HG03108 (cell line): ENCODE measurements at regions not wholly inside any gene's neighbourhood (a gene's known extent, or its start where the extent isn't known, plus 50 kb on each side); places are given as distances from the start of the nearest gene placed in this dataset.
"Not testable (repeated sequence)": the region's sequence is repeated elsewhere in the genome, so short reads cannot be mapped to it uniquely, and the experiment has no call there.

Source experiments
- ATAC-seq: cut with Tn5 transposase; IDR thresholded peaks from one replicate; pipeline ENCODE4 v1.9.1; 2021; ENCODE audit warnings: moderate library complexity; ENCODE audit not compliant: unreplicated experiment

DNA sequence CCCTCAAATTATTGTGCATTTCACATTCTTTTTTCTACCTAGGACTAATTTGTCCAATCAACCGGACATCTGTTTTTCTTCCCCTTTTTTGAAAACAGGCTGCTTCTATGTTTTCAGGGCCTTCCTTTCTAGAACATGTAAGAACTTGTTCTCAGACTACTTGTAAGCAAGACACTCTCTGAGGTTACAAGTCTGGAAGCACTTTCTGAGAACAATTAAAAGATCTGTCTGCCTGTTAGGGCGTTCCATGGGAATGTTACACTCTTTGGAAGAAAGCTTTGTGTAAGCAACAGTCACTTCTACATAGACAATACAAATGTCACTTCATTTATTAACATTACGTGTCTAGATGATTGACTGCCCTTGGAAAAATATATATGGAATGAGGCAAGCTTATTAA lies 50.9 kb upstream of the HSPB3 start:
- no peak for ATAC-seq

- ATAC-seq: no peak
Measured at GRCh38 chr5:54403885-54404416, 51.5 kb upstream of the HSPB3 start.

DNA sequence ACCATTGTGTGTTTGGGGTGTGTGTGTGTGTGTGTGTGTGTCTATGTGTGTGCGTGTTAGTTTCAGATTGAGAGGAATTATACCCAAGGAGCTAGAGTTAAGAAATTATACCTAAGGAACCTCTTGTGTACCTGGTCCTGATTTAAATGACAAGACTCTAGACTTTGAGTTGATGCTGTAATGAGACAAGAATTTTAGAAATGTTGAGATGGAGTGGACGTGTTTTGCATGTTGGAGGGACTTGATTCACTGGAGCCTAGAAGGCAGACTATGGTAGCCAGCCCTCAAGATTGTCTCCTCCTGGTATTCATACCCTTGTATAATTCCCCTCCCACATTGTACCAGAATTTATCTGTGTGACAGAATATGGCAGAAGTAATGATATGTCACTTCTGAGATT lies 52.4 kb upstream of the HSPB3 start:
- ATAC-seq: no peak

GRCh38 chr5:54401515-54401914 lies 54.0 kb upstream of the HSPB3 start:
- ATAC-seq: peak; percentile 87

DNA sequence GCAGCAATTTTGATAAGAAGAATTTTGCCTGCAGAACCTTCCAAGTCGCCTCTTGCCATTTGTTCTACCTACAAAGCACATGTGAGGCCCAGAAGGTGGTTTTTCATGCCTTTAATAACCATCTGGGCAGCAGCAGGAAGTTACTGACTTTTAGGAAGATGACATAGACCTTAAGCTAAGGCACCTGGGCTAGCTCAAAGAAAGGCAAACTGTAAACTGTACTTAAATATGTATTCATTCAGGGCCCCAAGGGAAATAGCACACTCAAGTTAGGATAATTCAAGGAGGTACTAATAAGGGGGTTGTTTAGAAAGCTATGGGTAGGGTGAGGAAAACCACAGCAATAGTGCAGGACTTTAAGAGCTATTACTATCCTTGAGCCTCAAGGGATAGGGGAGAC lies 57.3 kb upstream of the HSPB3 start:
- no peak for ATAC-seq

DNA sequence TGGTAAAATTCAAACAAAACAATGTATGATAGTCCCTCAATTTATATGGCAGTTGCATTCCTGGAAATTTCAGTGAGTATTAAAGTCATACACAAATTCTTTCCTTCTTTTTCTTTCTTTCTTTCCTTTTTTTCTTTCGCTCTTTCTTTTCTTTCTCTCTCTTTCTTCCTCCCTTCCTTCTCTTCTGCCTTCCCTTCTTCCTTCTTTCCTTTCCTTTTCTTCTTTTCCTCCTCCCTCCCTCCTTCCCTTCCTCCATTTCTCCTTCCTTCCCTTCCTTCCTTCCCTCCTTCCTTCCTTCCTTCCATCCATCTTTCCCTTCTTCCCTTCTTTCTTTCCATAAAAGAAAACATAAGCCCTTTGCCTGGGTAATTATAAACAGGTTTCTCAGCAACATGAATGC lies 58.1 kb upstream of the HSPB3 start:
- no peak for ATAC-seq

DNA sequence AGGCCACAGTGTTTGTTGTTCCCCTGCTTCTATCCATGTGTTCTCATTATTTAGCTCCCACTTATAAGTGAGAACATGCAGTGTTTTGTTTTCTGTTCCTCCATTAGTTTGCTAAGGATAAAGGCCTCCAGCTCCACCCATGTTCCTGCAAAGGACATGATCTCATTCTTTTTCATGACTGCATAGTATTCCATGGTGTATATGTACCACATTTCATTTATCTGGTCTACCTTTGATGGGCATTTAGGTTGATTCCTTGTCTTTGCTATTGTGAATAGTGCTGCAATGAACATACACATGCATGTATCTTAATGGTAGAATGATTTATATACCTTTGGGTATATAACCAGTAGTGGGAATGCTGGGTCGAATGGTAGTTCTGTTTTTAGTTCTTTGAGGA lies 62.5 kb upstream of the HSPB3 start:
- ATAC-seq: not testable (repeated sequence)

DNA sequence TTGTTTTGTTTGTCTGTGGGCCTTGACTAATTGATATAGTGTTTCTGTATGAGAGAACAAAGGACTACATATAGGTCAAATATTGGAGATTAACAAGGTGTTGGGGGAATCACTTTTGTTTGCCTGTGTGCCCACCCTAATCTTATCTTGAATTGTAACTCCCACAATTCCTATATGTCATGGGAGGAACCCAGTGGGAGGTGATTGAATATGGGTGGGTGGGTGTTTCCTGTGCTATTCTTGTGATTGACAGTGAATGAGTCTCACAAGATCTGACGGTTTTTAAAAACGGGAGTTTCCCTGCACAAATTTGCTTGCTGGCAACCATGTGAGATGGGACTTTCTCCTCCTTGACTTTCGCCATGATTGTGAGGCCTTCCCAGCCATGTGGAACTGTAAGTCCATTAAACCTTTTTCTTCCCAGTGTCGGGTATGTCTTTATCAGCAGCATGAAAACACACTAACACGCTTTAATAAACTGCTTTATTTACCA lies 64.9 kb upstream of the HSPB3 start:
- ATAC-seq: no peak

GRCh38 chr5:54390015-54390414 lies 65.5 kb upstream of the HSPB3 start:
- no peak for ATAC-seq

DNA sequence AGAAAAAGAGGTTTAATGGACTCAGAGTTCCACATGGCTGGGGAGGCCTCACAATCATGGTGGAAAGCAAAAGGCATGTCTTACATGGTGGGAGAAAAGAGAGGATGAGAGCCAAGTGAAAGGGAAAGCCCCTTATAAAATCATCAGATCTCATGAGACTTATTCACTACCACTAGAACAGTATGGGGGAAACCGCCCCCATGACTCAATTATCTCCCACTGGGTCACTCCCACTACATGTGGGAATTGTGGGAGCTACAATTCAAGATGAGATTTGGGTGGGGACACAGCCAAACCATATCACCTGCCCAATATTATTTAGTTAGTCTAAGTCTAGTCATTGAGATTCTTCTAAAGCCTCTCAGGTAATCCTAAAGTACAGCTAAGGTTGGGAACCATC lies 66.1 kb upstream of the HSPB3 start:
- ATAC-seq: not testable (repeated sequence)

DNA sequence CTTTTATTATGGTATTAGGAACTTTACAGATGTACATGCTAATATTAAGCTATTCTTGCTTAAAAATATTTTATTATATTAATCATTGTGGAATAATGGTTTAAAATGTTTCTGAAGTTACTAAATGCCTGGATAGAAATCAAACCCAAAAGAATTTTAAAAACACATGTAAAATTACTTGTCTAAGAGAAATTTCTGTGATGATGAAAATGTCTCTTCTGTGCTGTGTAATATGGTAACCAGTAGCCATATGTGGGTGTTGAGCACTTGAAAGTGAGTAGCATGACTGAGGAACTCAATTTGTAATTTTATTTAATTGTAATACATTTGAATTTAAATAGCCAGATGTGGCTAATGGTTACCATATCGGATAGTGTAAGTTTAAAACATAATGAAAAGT lies 66.7 kb upstream of the HSPB3 start:
- no peak for ATAC-seq

- no peak for ATAC-seq
Measured at GRCh38 chr5:54388409-54388808, 67.1 kb upstream of the HSPB3 start.

GRCh38 chr5:54387659-54388232 lies 67.8 kb upstream of the HSPB3 start:
- ATAC-seq: no peak

- ATAC-seq: no peak
Measured at GRCh38 chr5:54387031-54387430, 68.5 kb upstream of the HSPB3 start.

- no peak for ATAC-seq
Measured at GRCh38 chr5:54385994-54386393, 69.5 kb upstream of the HSPB3 start.

DNA sequence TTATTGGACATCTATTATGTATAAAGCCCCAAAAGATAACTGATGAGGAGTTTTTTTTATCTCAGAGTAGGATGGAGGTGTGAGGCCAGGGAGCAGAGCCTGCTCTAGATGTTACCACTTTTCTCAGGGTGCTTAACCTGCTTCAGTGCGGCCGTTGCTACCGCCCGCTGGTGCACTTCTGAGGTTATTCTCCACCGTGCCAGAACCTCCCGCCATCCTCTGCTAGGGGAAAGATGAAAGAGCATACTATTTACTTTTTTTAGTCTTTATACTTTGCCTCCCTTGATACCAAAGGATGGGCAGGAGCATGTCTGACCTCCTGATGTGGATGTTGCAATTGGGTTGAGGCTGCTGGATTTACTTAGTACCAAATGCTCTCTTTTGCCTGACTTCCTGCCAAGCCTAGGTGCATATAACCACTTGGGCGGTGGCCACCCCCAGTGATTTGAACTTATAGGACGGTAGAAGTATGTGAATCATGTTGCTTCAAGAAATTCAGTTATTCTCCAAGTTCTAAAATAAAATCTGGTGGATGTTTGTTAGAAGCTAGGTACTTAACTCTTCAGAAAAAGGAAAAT lies 71.1 kb upstream of the HSPB3 start:
- ATAC-seq: no peak

- ATAC-seq: no peak
Measured at GRCh38 chr5:54383941-54384340, 71.6 kb upstream of the HSPB3 start.

- no peak for ATAC-seq
Measured at GRCh38 chr5:54383225-54383901, 72.1 kb upstream of the HSPB3 start.

GRCh38 chr5:54381319-54381718 lies 70.9 kb upstream of the ARL15 start:
- ATAC-seq: not testable (repeated sequence)

DNA sequence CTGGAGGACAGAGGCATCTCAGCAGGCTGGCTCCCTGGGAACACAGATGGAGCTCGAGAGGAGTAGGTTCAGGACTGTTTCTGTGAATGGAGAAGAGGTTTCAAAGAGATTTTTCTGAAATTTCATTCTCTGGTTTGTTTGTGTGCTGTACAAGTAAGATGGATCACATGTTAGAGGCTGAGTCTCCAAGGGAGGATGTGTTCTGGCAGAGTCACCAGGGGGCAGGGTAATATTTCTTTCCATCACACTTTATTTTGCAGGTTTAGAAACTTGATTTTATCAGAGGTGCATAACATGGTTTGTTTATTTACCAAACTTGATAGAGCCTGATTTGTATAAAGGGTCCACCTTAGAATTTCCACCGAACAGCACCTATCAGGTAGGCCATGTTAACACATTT lies 69.2 kb upstream of the ARL15 start:
- ATAC-seq: no peak

GRCh38 chr5:54378707-54379106 lies 68.3 kb upstream of the ARL15 start:
- ATAC-seq: no peak

GRCh38 chr5:54377339-54377738 lies 67.0 kb upstream of the ARL15 start:
- ATAC-seq: not testable (repeated sequence)
